SK-N-SH (cell line): ENCODE measurements at regions not wholly inside any gene's neighbourhood (a gene's known extent, or its start where the extent isn't known, plus 50 kb on each side); places are given as distances from the start of the nearest gene placed in this dataset.

Experiments used
- CTCF ChIA-PET: fragments of 300-600, 350-600 bp; formaldehyde crosslinking; extraction: SDS; loops from one replicate; lab custom pipeline; 2021; lab: Yijun Ruan, JAX
- POLR2A ChIA-PET: fragments of 350-600 bp; sonication (Branson Sonifier 250); formaldehyde crosslinking; extraction: SDS; loops from one replicate; lab custom pipeline; 2020; ENCODE audit warnings: antibody characterized with exemption, inconsistent platforms; lab: Yijun Ruan, JAX
- DNase-seq: peaks from one replicate; pipeline ENCODE4 v3.0.0; 2012
- H2AFZ ChIP-seq: fragments of 200-600 bp; sonication (generic); 2 replicates; pipeline ENCODE4 v1.8.1; 2016; ENCODE audit warnings: antibody characterized with exemption, mild to moderate bottlenecking, low read depth
- H3F3A ChIP-seq: fragments of 200-600 bp; sonication (generic); replicated peaks from 2 replicates; pipeline ENCODE3; 2016; ENCODE audit warnings: antibody characterized with exemption, mild to moderate bottlenecking; ENCODE audit not compliant: insufficient read depth
- H3K27ac ChIP-seq, 2 experiments: fragments of 200-500 bp in 1 of 2; fragments of 200-600 bp in 1 of 2; sonication (Bioruptor generic) in 1 of 2; sonication (generic), shearing (Covaris generic) in 1 of 2; 2 replicates each; pipeline versions ENCODE4 v1.5.1 to v1.6.1; 2014 to 2016; ENCODE audit warnings: low read depth in 2 of 2, inconsistent platforms in 1 of 2, low read length in 1 of 2, mild to moderate bottlenecking in 1 of 2, mixed read lengths in 1 of 2
- H3K27me3 ChIP-seq: fragments of 200-600 bp; sonication (generic), shearing (Covaris generic); 2 replicates; pipeline ENCODE4 v1.6.1; 2016; ENCODE audit warnings: mixed run types; ENCODE audit not compliant: insufficient read depth
- H3K36me3 ChIP-seq, 2 experiments: fragments of 200-500 bp in 1 of 2; fragments of 200-600 bp in 1 of 2; sonication (Bioruptor generic) in 1 of 2; sonication (generic) in 1 of 2; replicated peaks in 1 of 2; 2 replicates each; pipeline versions ENCODE3 to v1.5.1; 2014 to 2016; ENCODE audit warnings: low read length in 1 of 2, mild to moderate bottlenecking in 1 of 2; ENCODE audit not compliant: insufficient read depth in 2 of 2, control insufficient read depth in 1 of 2
- H3K4me1 ChIP-seq, 2 experiments: fragments of 200-500 bp in 1 of 2; fragments of 200-600 bp in 1 of 2; sonication (Bioruptor generic) in 1 of 2; sonication (generic), shearing (Covaris generic) in 1 of 2; 2 replicates each; pipeline versions ENCODE4 v1.5.1 to v1.6.1; 2014 to 2016; ENCODE audit warnings: low read depth in 1 of 2, low read length in 1 of 2, mixed run types in 1 of 2; ENCODE audit not compliant: insufficient read depth in 2 of 2, control insufficient read depth in 1 of 2
- H3K4me2 ChIP-seq: fragments of 200-600 bp; sonication (generic), shearing (Covaris generic); 2 replicates; pipeline ENCODE4 v1.6.1; 2017; ENCODE audit warnings: mixed run types
- H3K4me3 ChIP-seq, 2 experiments: fragments of 200-500 bp in 1 of 2; fragments of 200-600 bp in 1 of 2; sonication (Bioruptor generic) in 1 of 2; sonication (generic), shearing (Covaris generic) in 1 of 2; 2 replicates each; pipeline versions ENCODE4 v1.5.1 to v1.8.1; 2014 to 2016; ENCODE audit warnings: low read depth in 2 of 2, inconsistent platforms in 1 of 2, low read length in 1 of 2, mild to moderate bottlenecking in 1 of 2, mixed read lengths in 1 of 2, moderate library complexity in 1 of 2
- H3K79me2 ChIP-seq: fragments of 200-600 bp; sonication (generic); 2 replicates; pipeline ENCODE4 v1.8.1; 2017; ENCODE audit warnings: mild to moderate bottlenecking; ENCODE audit not compliant: insufficient read depth
- H3K9ac ChIP-seq: fragments of 200-600 bp; sonication (generic); 2 replicates; pipeline ENCODE4 v1.6.1; 2017; ENCODE audit warnings: mixed run types
- H3K9me2 ChIP-seq: fragments of 200-600 bp; sonication (generic); 2 replicates; pipeline ENCODE4 v1.6.1; 2017; ENCODE audit warnings: mixed run types
- H3K9me3 ChIP-seq: fragments of 200-600 bp; sonication (generic); 2 replicates; pipeline ENCODE4 v1.6.1; 2017; ENCODE audit warnings: mixed run types, mild to moderate bottlenecking, moderate library complexity
- H4K20me1 ChIP-seq: fragments of 200-600 bp; sonication (generic); 2 replicates; pipeline ENCODE4 v1.6.1; 2017; ENCODE audit warnings: mild to moderate bottlenecking, mixed run types; ENCODE audit not compliant: insufficient read depth
- CHD2 ChIP-seq: fragments of 150-350 bp; IDR thresholded peaks from 2 replicates; pipeline ENCODE4 v1.6.1; 2018; ENCODE audit warnings: low read length; ENCODE audit not compliant: partially characterized antibody
- EP300 ChIP-seq, 2 experiments: IDR thresholded peaks; 2 replicates each; pipeline versions ENCODE4 v1.4.0 to v1.6.1; 2012; ENCODE audit warnings: borderline replicate concordance in 1 of 2, low read depth in 1 of 2, low read length in 1 of 2
- EZH2phosphoT487 ChIP-seq: fragments of 200-600 bp; sonication (generic); IDR thresholded peaks from 2 replicates; pipeline ENCODE4 v1.6.1; 2017; ENCODE audit warnings: low read depth, mixed run types, mild to moderate bottlenecking, antibody characterized with exemption, moderate library complexity, borderline replicate concordance
- MAX ChIP-seq: IDR thresholded peaks from 2 replicates; pipeline ENCODE4 v1.4.0; 2012; ENCODE audit warnings: low read depth
- MEF2A ChIP-seq: IDR thresholded peaks from 2 replicates; pipeline ENCODE4 v1.4.0; 2012; ENCODE audit warnings: low read depth, borderline replicate concordance
- NRF1 ChIP-seq: IDR thresholded peaks from 2 replicates; pipeline ENCODE4 v1.6.1; 2012; ENCODE audit warnings: low read depth, mild to moderate bottlenecking, low read length
- POLR2AphosphoS5 ChIP-seq: IDR thresholded peaks from 2 replicates; pipeline ENCODE4 v1.6.1; 2012; ENCODE audit warnings: low read depth, low read length
- RCOR1 ChIP-seq: fragments of 150-350 bp; IDR thresholded peaks from 2 replicates; pipeline ENCODE4 v1.6.1; 2017; ENCODE audit warnings: antibody characterized with exemption, low read length
- REST ChIP-seq: IDR thresholded peaks from 2 replicates; pipeline ENCODE4 v1.6.1; 2012; ENCODE audit warnings: mild to moderate bottlenecking, low read depth, low read length, moderate library complexity
- SMC3 ChIP-seq: IDR thresholded peaks from 2 replicates; pipeline ENCODE4 v1.6.1; 2012; ENCODE audit warnings: low read depth, low read length, improper control_type of control experiment
- TEAD4 ChIP-seq: IDR thresholded peaks from 2 replicates; pipeline ENCODE4 v1.4.0; 2012; ENCODE audit warnings: mild to moderate bottlenecking, borderline replicate concordance; ENCODE audit not compliant: insufficient read depth
- YY1 ChIP-seq: IDR thresholded peaks from 2 replicates; pipeline ENCODE4 v1.4.0; 2012; ENCODE audit warnings: low read depth, mild to moderate bottlenecking
- WGBS: methylation state at CpG from one replicate; pipeline ENCODE4 v1.1.6; 2017; ENCODE audit warnings: low lambda C conversion rate; 5-methylcytosine and 5-hydroxymethylcytosine counted together
- TF ChIP-seq, protein P1 (sequence below): fragments of 150-350 bp; IDR thresholded peaks from 2 replicates; pipeline ENCODE4 v1.6.1; 2016; ENCODE audit warnings: mild to moderate bottlenecking, low read depth, low read length
- TF ChIP-seq, protein P2 (sequence below): fragments of 200-600 bp; sonication (generic); IDR thresholded peaks from 2 replicates; pipeline ENCODE4 v1.6.1; 2017; ENCODE audit warnings: antibody characterized with exemption, mild to moderate bottlenecking, moderate library complexity

- POLR2A ChIA-PET, result no interaction called here
- Histone ChIP-seq H3K4me3 (no peak overlapping the region), H4K20me1 (no peaks in the 10 kb centered on the region), H2AFZ (no peak overlapping the region), H3K27me3 (no peaks in the 10 kb centered on the region), H3F3A (no peaks in the 10 kb centered on the region), H3K4me2 (no peak overlapping the region), H3K27ac (no peak overlapping the region), H3K9ac (no peak overlapping the region), H3K36me3 (no peaks in the 10 kb centered on the region), H3K4me1 (no peaks in the 10 kb centered on the region), H3K9me2 (no peaks in the 10 kb centered on the region), H3K79me2 (no peaks in the 10 kb centered on the region), H3K9me3 (no peaks in the 10 kb centered on the region)
- WGBS, result 4% methylated on average over 2 of the region's 2 CpGs
- TF ChIP-seq RCOR1 (no peak), TEAD4 (no peak), CHD2 (no peak), EP300 (IDR thresholded peaks at IDR 0.05; ENCODE audit: borderline replicate concordance in 1 of 2, low read depth in 1 of 2, low read length in 1 of 2) (no peak), MAX (no peak), YY1 (no peak)
- TF ChIP-seq, protein P1, sequence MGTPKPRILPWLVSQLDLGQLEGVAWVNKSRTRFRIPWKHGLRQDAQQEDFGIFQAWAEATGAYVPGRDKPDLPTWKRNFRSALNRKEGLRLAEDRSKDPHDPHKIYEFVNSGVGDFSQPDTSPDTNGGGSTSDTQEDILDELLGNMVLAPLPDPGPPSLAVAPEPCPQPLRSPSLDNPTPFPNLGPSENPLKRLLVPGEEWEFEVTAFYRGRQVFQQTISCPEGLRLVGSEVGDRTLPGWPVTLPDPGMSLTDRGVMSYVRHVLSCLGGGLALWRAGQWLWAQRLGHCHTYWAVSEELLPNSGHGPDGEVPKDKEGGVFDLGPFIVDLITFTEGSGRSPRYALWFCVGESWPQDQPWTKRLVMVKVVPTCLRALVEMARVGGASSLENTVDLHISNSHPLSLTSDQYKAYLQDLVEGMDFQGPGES, result no peak
- CTCF ChIA-PET, result no interaction called here
- DNase-seq, result no peak
These were observed 1324.6 kb upstream of the NRXN1 start for GRCh38 chr2:52356556-52356955.

- Histone ChIP-seq H3K9ac (no peak overlapping the region), H4K20me1 (no peaks in the 10 kb centered on the region), H3K4me2 (no peak overlapping the region), H3K36me3 (no peaks in the 10 kb centered on the region), H3F3A (no peaks in the 10 kb centered on the region), H3K79me2 (no peaks in the 10 kb centered on the region), H2AFZ (no peak overlapping the region), H3K27ac (no peak overlapping the region), H3K4me1 (no peaks in the 10 kb centered on the region), H3K9me2 (no peaks in the 10 kb centered on the region), H3K4me3 (no peak overlapping the region), H3K27me3 (peaks cover 5% of the 10 kb centered on the region; the same call in 1 of the 2 replicates), H3K9me3 (no peaks in the 10 kb centered on the region)
- WGBS, result 4% methylated on average over 2 of the region's 2 CpGs
- no peak for TF ChIP-seq NRF1
- no peak for TF ChIP-seq EZH2phosphoT487
- DNase-seq, result no peak
- ChIA-PET POLR2A (no interaction called here), CTCF (no interaction called here)
These were observed 1315.4 kb upstream of the NRXN1 start for GRCh38 chr2:52347292-52347691.

DNA sequence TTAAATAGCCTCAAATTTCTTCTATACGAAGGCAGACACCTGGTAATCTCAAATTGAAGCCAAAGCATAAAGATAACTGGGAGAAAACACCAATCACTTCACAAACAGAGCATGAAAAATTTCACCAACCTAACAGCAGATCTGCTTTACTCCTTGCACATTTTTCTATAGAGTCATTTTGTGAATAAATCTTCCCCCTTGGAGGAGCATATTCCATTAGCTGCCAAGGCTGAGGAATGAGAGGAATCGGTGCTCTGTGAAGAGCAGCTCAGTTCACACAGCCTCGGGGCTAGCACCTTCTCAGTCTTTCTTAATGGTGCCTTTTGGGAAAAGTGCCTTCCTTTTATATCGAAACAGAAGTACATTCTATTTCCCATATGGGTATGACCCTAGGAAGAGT is 1313.7 kb upstream of the NRXN1 start:
- no peak for DNase-seq
- H3K27ac ChIP-seq, result no peak overlapping the region
- TF ChIP-seq MEF2A (no peak), REST (no peak), EP300 (IDR thresholded peaks at IDR 0.05; ENCODE audit: borderline replicate concordance in 1 of 2, low read depth in 1 of 2, low read length in 1 of 2) (no peak), SMC3 (no peak), POLR2AphosphoS5 (no peak)
- TF ChIP-seq, protein P2, sequence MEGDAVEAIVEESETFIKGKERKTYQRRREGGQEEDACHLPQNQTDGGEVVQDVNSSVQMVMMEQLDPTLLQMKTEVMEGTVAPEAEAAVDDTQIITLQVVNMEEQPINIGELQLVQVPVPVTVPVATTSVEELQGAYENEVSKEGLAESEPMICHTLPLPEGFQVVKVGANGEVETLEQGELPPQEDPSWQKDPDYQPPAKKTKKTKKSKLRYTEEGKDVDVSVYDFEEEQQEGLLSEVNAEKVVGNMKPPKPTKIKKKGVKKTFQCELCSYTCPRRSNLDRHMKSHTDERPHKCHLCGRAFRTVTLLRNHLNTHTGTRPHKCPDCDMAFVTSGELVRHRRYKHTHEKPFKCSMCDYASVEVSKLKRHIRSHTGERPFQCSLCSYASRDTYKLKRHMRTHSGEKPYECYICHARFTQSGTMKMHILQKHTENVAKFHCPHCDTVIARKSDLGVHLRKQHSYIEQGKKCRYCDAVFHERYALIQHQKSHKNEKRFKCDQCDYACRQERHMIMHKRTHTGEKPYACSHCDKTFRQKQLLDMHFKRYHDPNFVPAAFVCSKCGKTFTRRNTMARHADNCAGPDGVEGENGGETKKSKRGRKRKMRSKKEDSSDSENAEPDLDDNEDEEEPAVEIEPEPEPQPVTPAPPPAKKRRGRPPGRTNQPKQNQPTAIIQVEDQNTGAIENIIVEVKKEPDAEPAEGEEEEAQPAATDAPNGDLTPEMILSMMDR, result no peak
- CTCF ChIA-PET, result no interaction called here
- no peaks in the 10 kb centered on the region for H3K4me1 ChIP-seq
- no peak overlapping the region for H3K9ac ChIP-seq
- no peak overlapping the region for H2AFZ ChIP-seq
- 7% methylated on average over 4 of the region's 4 CpGs for WGBS
- no peaks in the 10 kb centered on the region for H3K79me2 ChIP-seq
- H3K4me2 ChIP-seq, result no peak overlapping the region
- H3K36me3 ChIP-seq, result no peaks in the 10 kb centered on the region
- H3K9me2 ChIP-seq, result no peaks in the 10 kb centered on the region
- POLR2A ChIA-PET, result no interaction called here
- no peaks in the 10 kb centered on the region for H3F3A ChIP-seq
- peaks cover 5% of the 10 kb centered on the region; the same call in 1 of the 2 replicates for H3K27me3 ChIP-seq
- no peaks in the 10 kb centered on the region for H4K20me1 ChIP-seq
- no peak overlapping the region for H3K4me3 ChIP-seq
- H3K9me3 ChIP-seq, result no peaks in the 10 kb centered on the region
